SIG-M5 treated with dmso at 0.1 percent for 504 hours (cell line): ENCODE measurements at regions not wholly inside any gene's neighbourhood (a gene's known extent, or its start where the extent isn't known, plus 50 kb on each side); places are given as distances from the start of the nearest gene placed in this dataset.
"Not testable (repeated sequence)": the region's sequence is repeated elsewhere in the genome, so short reads cannot be mapped to it uniquely, and the experiment has no call there.

ENCODE experiments used
- DNase-seq: peaks from one replicate; lab custom pipeline; 2025; ENCODE audit not compliant: unreplicated experiment; lab: John Stamatoyannopoulos, UW

GRCh38 chr12:97616946-97617345 lies 154.3 kb downstream of the RMST start:
- DNase-seq, result no peak

GRCh38 chr12:97628962-97629361 lies 166.4 kb downstream of the RMST start:
- no peak for DNase-seq

GRCh38 chr12:97629382-97629781 lies 166.8 kb downstream of the RMST start:
- DNase-seq, result no peak

- DNase-seq, result no peak
Measured at GRCh38 chr12:97630356-97630755, 167.8 kb downstream of the RMST start.

- DNase-seq, result no peak
Measured at GRCh38 chr12:97630875-97631274, 168.3 kb downstream of the RMST start.

GRCh38 chr12:97637770-97638169 lies 175.2 kb downstream of the RMST start:
- no peak for DNase-seq

GRCh38 chr12:97638739-97639138 lies 176.1 kb downstream of the RMST start:
- DNase-seq, result no peak

GRCh38 chr12:97639702-97640101 lies 177.1 kb downstream of the RMST start:
- DNase-seq, result no peak

- DNase-seq, result no peak
Measured at GRCh38 chr12:97640826-97641225, 178.2 kb downstream of the RMST start.

GRCh38 chr12:97642911-97643310 lies 180.3 kb downstream of the RMST start:
- no peak for DNase-seq

- no peak for DNase-seq
Measured at GRCh38 chr12:97643924-97644323, 181.3 kb downstream of the RMST start.

GRCh38 chr12:97645726-97646125 lies 183.1 kb downstream of the RMST start:
- no peak for DNase-seq

- DNase-seq, result no peak
Measured at GRCh38 chr12:97647142-97647541, 184.5 kb downstream of the RMST start.

- no peak for DNase-seq
Measured at GRCh38 chr12:97650242-97650641, 187.6 kb downstream of the RMST start.

GRCh38 chr12:97656548-97656947 lies 193.9 kb downstream of the RMST start:
- DNase-seq, result not testable (repeated sequence)

GRCh38 chr12:97659117-97659880 lies 196.7 kb downstream of the RMST start:
- no peak for DNase-seq

- no peak for DNase-seq
Measured at GRCh38 chr12:97666263-97666662, 203.7 kb downstream of the RMST start.

GRCh38 chr12:97672870-97673269 lies 210.3 kb downstream of the RMST start:
- DNase-seq, result no peak

GRCh38 chr12:97680751-97681150 lies 218.1 kb downstream of the RMST start:
- DNase-seq, result no peak

- no peak for DNase-seq
Measured at GRCh38 chr12:97681612-97682504, 219.3 kb downstream of the RMST start.

GRCh38 chr12:97685360-97685759 lies 222.8 kb downstream of the RMST start:
- no peak for DNase-seq

- peak; percentile 1 for DNase-seq
Measured at GRCh38 chr12:97701901-97702300, 239.3 kb downstream of the RMST start.
